ENCODE measurements at regions not wholly inside any gene's neighbourhood (a gene's known extent, or its start where the extent isn't known, plus 50 kb on each side); places are given as distances from the start of the nearest gene placed in this dataset.
"Not testable (repeated sequence)": the region's sequence is repeated elsewhere in the genome, so short reads cannot be mapped to it uniquely, and the experiment has no call there.

GRCh38 chr5:119694284-119694683 is 64.9 kb downstream of the FAM170A start:
- no peak for DNase-seq (ENCODE audit: low spot score)

GRCh38 chr5:119706049-119706448 is 76.7 kb downstream of the FAM170A start:
- no peak for DNase-seq (ENCODE audit: low spot score)

GRCh38 chr5:119708076-119708790 is 78.9 kb downstream of the FAM170A start:
- no peak for DNase-seq (ENCODE audit: low spot score)

GRCh38 chr5:119721775-119722174 is 92.4 kb downstream of the FAM170A start:
- no peak for DNase-seq (ENCODE audit: low spot score)

DNA sequence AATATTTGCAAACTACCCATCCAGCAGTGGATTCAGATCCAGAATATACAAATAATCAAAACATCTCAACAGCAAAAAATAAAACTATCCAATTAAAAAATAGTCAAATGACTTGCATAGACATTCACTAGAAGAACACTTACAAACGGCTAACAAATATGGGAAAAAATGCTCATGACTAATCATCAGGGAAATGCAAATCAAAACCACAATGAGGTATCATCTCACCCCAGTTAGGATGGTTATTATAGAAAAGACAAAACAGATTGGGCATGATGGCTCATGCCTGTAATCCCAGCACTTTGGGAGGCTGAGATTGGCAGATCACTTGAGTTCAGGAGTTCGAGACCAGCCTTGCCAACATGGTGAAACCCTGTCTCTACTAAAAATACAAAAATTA is 95.9 kb downstream of the FAM170A start:
- not testable (repeated sequence) for DNase-seq (ENCODE audit: low spot score)

DNA sequence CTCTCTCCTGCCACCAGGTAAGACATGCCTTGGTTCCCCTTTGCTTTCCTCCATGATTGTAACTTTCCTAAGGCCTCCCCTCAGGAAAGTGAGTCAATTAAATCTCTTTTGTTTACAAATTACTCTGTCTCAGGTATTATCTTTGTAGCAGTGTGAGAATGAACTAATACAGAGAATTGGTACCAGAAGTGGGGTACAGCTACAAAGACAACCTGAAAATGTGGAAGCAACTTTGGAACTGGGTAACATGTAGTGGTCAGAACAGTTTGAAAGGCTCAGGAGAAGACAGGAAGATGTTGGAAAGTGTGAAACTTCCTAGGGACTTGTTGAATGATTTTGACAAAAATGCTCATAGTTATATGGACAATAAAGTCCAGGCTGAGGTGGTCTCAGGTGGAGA is 97.2 kb downstream of the FAM170A start:
- no peak for DNase-seq (ENCODE audit: low spot score)

DNA sequence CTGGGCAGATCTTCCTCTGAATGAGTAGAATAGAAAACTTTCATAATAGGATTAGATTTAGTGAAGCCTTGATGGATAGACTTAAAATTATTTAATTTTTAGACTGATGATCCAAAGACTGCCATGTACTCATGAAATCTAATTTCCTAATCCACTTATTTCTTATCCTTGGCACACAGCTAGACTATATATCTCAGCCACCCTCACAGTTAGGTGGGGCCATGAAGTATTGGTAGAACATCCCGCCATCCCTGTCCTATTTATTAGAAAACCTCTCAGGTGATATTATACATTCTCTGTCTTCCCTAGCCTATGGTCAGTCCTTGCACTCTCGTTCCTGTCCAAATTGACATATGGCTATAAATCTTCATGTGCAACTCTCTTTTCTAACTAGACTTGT is 110.9 kb downstream of the FAM170A start:
- DNase-seq (ENCODE audit: low spot score) = no peak

- no peak for DNase-seq (ENCODE audit: low spot score)
These were observed 112.3 kb downstream of the FAM170A start for GRCh38 chr5:119741691-119742090.

GRCh38 chr5:119742311-119742710 is 113.0 kb downstream of the FAM170A start:
- DNase-seq (ENCODE audit: low spot score) = no peak

- peak; percentile 46 for DNase-seq (ENCODE audit: low spot score)
These were observed 114.6 kb downstream of the FAM170A start for GRCh38 chr5:119743927-119744326.

DNA sequence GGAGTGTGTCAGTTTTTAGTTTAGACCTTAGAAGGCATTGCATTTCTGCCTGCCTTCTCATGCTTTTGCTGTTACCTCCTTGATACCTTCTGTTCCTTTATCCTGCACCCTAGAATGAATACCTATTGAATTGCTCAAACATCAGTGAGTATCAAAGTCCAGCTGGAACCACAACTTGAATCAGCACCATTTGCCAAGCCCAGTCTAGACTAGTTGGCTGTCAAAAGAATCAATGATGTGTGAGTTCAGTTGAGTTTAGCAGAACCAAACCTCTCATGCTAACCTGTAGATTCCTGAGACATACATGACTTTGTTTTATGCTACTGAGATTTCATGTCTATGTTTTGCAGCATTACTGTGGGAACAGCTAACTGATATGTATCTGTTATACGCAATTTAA is 116.6 kb downstream of the FAM170A start:
- DNase-seq (ENCODE audit: low spot score) = no peak

GRCh38 chr5:119746984-119747383 is 117.6 kb downstream of the FAM170A start:
- DNase-seq (ENCODE audit: low spot score) = no peak

DNA sequence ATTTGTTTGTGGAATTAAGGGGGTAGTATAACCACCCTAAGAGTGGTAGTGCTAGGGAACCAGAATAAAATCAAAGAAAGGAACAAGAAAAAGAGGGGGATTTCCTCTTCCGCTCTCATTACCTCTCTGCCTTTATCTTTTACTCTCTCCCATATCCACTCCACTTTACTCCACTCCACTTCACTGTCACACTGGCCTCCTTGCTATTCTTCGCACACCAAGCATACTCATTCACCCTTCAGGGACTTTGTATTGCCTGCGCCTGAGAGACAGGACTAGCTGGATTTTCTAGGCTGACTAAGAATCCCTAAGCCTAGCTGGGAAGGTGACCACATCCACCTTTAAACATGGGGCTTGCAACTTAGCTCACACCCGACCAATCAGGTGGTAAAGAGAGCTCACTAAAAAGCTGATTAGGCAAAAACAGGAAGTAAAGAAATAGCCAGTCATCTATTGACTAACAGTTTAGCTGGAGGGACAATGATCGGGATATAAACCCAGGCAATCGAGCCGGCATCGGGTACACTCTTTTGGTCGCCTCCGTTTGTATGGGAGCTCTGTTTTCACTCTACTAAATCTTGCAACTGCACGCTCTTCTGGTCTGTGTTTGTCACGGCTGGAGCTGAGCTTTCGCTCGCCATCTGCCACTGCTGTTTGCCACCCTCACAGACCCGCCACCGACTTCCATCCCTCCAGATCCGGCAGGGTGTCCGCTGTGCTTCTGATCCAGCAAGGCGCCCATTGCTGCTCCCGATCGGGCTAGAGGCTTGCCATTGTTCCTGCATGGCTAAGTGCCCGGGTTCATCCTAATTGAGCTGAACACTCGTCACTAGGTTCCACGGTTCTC is 121.8 kb downstream of the FAM170A start:
- no peak for DNase-seq (ENCODE audit: low spot score)

- DNase-seq (ENCODE audit: low spot score) = no peak
These were observed 122.4 kb downstream of the FAM170A start for GRCh38 chr5:119751734-119752094.

DNA sequence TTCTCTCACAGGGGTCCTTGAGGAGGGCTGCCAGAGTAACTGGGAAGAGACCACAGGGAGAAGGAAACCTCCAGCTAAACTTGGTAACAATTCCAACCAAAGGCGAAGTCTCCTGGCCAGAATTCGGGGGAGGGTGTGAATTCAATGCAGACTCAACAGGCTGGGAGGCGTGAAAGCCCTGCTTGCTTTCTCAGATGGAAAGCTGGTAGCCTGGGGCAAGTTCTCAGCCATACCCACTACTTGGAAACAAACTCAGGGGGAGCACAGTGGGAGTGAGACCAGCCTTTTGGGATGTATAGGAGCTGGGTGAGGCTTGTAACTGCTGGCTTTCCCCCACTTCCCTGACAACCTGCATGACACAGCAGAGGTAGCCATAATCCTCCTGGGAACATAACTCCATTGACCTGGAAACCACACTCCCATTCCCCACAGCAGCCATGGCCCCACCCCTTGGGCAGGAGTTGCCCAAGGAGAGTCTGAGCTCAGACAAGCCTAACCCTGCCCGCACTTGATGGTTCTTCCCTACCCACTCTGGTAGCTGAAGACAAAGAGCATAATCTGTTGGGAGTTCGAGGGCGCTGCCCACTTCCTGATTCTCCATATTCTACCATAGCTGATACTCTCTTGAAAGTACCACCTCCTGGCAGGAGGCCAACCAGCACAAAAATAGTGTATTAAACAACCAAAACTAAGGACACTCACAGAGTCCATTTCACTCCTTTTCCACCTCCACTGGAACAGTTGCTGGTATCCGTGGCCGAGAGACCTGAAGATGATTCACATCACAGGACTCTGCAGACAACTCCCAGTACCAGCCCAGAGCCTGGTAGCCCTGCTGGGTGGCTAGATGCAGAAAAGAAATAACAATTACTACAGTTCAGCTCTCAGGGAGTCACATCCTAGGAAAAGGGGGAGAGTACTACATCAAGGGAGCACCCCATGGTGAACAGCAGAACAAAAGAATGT is 123.8 kb downstream of the FAM170A start:
- no peak for DNase-seq (ENCODE audit: low spot score)

GRCh38 chr5:119754825-119755224 is 125.5 kb downstream of the FAM170A start:
- DNase-seq (ENCODE audit: low spot score) = not testable (repeated sequence)

- DNase-seq (ENCODE audit: low spot score) = no peak
These were observed 127.9 kb downstream of the FAM170A start for GRCh38 chr5:119757276-119757675.

- DNase-seq (ENCODE audit: low spot score) = not testable (repeated sequence)
These were observed 140.6 kb downstream of the FAM170A start for GRCh38 chr5:119769695-119770693.

- DNase-seq (ENCODE audit: low spot score) = not testable (repeated sequence)
These were observed 150.8 kb downstream of the FAM170A start for GRCh38 chr5:119780145-119780544.

DNA sequence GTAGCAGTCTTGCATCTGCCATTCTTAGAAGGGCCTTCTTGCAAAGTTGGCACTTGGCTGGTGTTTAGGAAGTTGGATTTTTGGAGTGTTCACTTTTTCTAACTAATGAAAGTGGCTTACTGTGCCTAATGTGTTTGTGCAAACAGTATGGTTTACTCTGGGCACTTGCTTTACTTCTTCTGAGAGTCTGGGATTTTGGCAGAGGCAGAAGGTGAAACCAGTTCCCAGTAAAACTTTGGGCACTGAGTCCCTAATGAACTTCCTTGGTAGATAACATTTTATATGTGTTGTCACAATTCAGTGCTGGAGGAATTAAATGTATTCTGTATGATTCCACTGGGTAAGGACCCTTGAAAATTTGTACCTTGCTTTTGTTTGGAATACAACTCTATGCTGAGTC is 155.7 kb downstream of the FAM170A start:
- DNase-seq (ENCODE audit: low spot score) = no peak
